ENCODE measurements at regions not wholly inside any gene's neighbourhood (a gene's known extent, or its start where the extent isn't known, plus 50 kb on each side); places are given as distances from the start of the nearest gene placed in this dataset.

- TF ChIP-seq EP300 (IDR thresholded peaks at IDR 0.05; ENCODE audit: borderline replicate concordance in 1 of 2, low read depth in 2 of 2, low read length in 2 of 2) (no peak), EZH2 (IDR thresholded peaks at IDR 0.05; ENCODE audit: low read depth, low read length, severe bottlenecking) (no peak)
Measured at GRCh38 chr21:41623945-41624344, 116.0 kb upstream of the TMPRSS2 start (continued).

Measured in H1 (cell line).